Neuronal stem cell (in vitro differentiated cells): ENCODE measurements at regions not wholly inside any gene's neighbourhood (a gene's known extent, or its start where the extent isn't known, plus 50 kb on each side); places are given as distances from the start of the nearest gene placed in this dataset.

Experiments used
- DNase-seq: peaks from one replicate; pipeline ENCODE4 v3.0.0-alpha.2; 2013; ENCODE audit warnings: low spot score
- H2AFZ ChIP-seq: one replicate; pipeline ENCODE4 v1.6.1; 2013; ENCODE audit warnings: mild to moderate bottlenecking, low read length, inconsistent platforms
- H2AK5ac ChIP-seq: 2 replicates; pipeline ENCODE4 v1.6.1; 2013; ENCODE audit warnings: low read depth, mild to moderate bottlenecking, inconsistent platforms, low read length, moderate library complexity, mixed read lengths
- H2BK120ac ChIP-seq: 2 replicates; pipeline ENCODE4 v1.6.1; 2013; ENCODE audit warnings: low read depth, mild to moderate bottlenecking, inconsistent platforms, low read length, moderate library complexity, mixed read lengths
- H2BK12ac ChIP-seq: one replicate; pipeline ENCODE4 v1.6.1; 2013; ENCODE audit warnings: low read length, inconsistent platforms
- H2BK15ac ChIP-seq: 2 replicates; pipeline ENCODE4 v1.6.1; 2013; ENCODE audit warnings: mild to moderate bottlenecking, low read length, inconsistent platforms, mixed read lengths
- H2BK5ac ChIP-seq: one replicate; pipeline ENCODE4 v1.6.1; 2013; ENCODE audit warnings: inconsistent platforms, mild to moderate bottlenecking, low read length, moderate library complexity
- H3K14ac ChIP-seq: one replicate; pipeline ENCODE4 v1.6.1; 2013; ENCODE audit warnings: low read length, inconsistent platforms
- H3K18ac ChIP-seq: 2 replicates; pipeline ENCODE4 v1.6.1; 2013; ENCODE audit warnings: low read length, inconsistent platforms
- H3K23ac ChIP-seq: 2 replicates; pipeline ENCODE4 v1.6.1; 2013; ENCODE audit warnings: low read depth, mild to moderate bottlenecking, mixed read lengths, low read length, inconsistent platforms; ENCODE audit not compliant: poor library complexity
- H3K27ac ChIP-seq: replicated peaks from 3 replicates; pipeline ENCODE4 v1.5.1; 2013; ENCODE audit warnings: low read length, inconsistent platforms
- H3K27me3 ChIP-seq, 3 experiments: 2 replicates each; pipeline ENCODE4 v1.6.1; 2013; ENCODE audit warnings: low read length in 3 of 3, mild to moderate bottlenecking in 2 of 3, inconsistent platforms in 1 of 3, low read depth in 1 of 3, mixed read lengths in 1 of 3, moderate library complexity in 1 of 3; ENCODE audit not compliant: control insufficient read depth in 3 of 3, insufficient read depth in 3 of 3
- H3K36me3 ChIP-seq, 2 donors: replicated peaks in 1 of 2; 2 replicates each; pipeline ENCODE4 v1.6.1; 2013; ENCODE audit warnings: low read length in 2 of 2; ENCODE audit not compliant: control insufficient read depth in 2 of 2, insufficient read depth in 2 of 2
- H3K4ac ChIP-seq: 2 replicates; pipeline ENCODE4 v1.6.1; 2013; ENCODE audit warnings: inconsistent platforms, mild to moderate bottlenecking, low read length, moderate library complexity
- H3K4me1 ChIP-seq, 2 donors: 1 replicate in 1 of 2; 2 replicates in 1 of 2; pipeline ENCODE4 v1.6.1; 2013; ENCODE audit warnings: low read length in 2 of 2, low read depth in 1 of 2; ENCODE audit not compliant: control insufficient read depth in 2 of 2, insufficient read depth in 1 of 2
- H3K4me2 ChIP-seq: one replicate; pipeline ENCODE4 v1.6.1; 2013; ENCODE audit warnings: mild to moderate bottlenecking, low read length, inconsistent platforms; ENCODE audit not compliant: insufficient read depth, poor library complexity, severe bottlenecking
- H3K4me3 ChIP-seq, 2 donors: 2 replicates each; pipeline ENCODE4 v1.5.1; 2013; ENCODE audit warnings: low read length in 2 of 2, mild to moderate bottlenecking in 2 of 2, inconsistent platforms in 1 of 2, moderate library complexity in 1 of 2
- H3K79me1 ChIP-seq: one replicate; pipeline ENCODE4 v1.6.1; 2013; ENCODE audit warnings: low read depth, mild to moderate bottlenecking, inconsistent platforms, low read length, moderate library complexity
- H3K9ac ChIP-seq: one replicate; pipeline ENCODE4 v1.6.1; 2013; ENCODE audit warnings: mild to moderate bottlenecking, low read depth, low read length, inconsistent platforms; ENCODE audit not compliant: poor library complexity
- H3K9me3 ChIP-seq, 2 donors: replicated peaks in 1 of 2; 2 replicates each; pipeline versions ENCODE3 to v1.6.1; 2013; ENCODE audit warnings: low read length in 2 of 2, mild to moderate bottlenecking in 2 of 2, inconsistent platforms in 1 of 2, low read depth in 1 of 2, mixed read lengths in 1 of 2, moderate library complexity in 1 of 2; ENCODE audit not compliant: control insufficient read depth in 2 of 2, insufficient read depth in 1 of 2
- H4K8ac ChIP-seq: one replicate; pipeline ENCODE4 v1.6.1; 2013; ENCODE audit warnings: low read depth, mild to moderate bottlenecking, inconsistent platforms, low read length, moderate library complexity
- H4K91ac ChIP-seq: one replicate; pipeline ENCODE4 v1.6.1; 2013; ENCODE audit warnings: low read length, low read depth, mild to moderate bottlenecking, inconsistent platforms; ENCODE audit not compliant: poor library complexity
- WGBS, 2 donors: extraction: QIAGEN DNeasy Blood & Tissue Kit; methylation state at CpG; one replicate each; pipeline ENCODE4 v1.1.7; 2013; ENCODE audit warnings: missing lambda C conversion rate in 2 of 2, mixed read lengths in 1 of 2; ENCODE audit not compliant: insufficient read length in 2 of 2, insufficient replicate concordance in 1 of 2; ENCODE audit errors: extremely low coverage in 2 of 2; 5-methylcytosine and 5-hydroxymethylcytosine counted together

DNA sequence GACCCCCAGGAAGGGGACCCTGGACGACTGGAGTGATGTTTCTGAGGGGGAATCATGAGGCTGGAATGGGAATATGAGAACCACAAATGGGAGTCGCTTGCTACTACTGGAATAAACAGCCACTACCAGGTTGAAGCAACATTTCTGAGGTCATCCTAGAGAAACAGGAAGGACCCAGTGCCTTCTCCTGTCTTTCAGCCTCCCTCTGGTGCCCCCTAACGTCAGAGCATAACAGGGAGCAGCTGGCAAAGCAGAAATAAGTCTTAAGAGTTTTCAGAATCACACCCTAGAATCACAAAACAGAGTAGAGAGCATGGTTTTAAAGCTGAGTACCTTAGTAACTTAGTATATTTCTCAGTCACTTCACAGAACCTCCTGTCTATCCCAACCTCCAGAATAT is 347.8 kb upstream of the PITX2 start:
- DNase-seq = peak; percentile 39
- H4K8ac ChIP-seq = no peak overlapping the region
- no CpG with 5 or more reads among the region's 3 CpGs for WGBS, 2 donors
- H3K23ac ChIP-seq = no peak overlapping the region
- H3K36me3 ChIP-seq = no peaks in the 10 kb centered on the region
- no peaks in the 10 kb centered on the region for H3K79me1 ChIP-seq
- H3K9me3 ChIP-seq = no peaks in the 10 kb centered on the region
- no peak overlapping the region for H3K4me3 ChIP-seq
- no peak overlapping the region for H3K14ac ChIP-seq
- H3K4me2 ChIP-seq = no peak overlapping the region
- H3K27me3 ChIP-seq = no peaks in the 10 kb centered on the region
- no peaks in the 10 kb centered on the region for H3K4me1 ChIP-seq
- H4K91ac ChIP-seq = no peak overlapping the region
- H2AFZ ChIP-seq = no peak overlapping the region
- no peak overlapping the region for H2BK5ac ChIP-seq
- H2BK15ac ChIP-seq = no peak overlapping the region
- H2BK12ac ChIP-seq = no peak overlapping the region
- no peak overlapping the region for H3K4ac ChIP-seq
- H3K18ac ChIP-seq = no peak overlapping the region
- H2AK5ac ChIP-seq = no peak overlapping the region
- no peak overlapping the region for H3K27ac ChIP-seq
- no peak overlapping the region for H3K9ac ChIP-seq
- H2BK120ac ChIP-seq = no peak overlapping the region

GRCh38 chr4:110975338-110975737 is 352.5 kb upstream of the PITX2 start:
- H2BK5ac ChIP-seq = no peak overlapping the region

DNA sequence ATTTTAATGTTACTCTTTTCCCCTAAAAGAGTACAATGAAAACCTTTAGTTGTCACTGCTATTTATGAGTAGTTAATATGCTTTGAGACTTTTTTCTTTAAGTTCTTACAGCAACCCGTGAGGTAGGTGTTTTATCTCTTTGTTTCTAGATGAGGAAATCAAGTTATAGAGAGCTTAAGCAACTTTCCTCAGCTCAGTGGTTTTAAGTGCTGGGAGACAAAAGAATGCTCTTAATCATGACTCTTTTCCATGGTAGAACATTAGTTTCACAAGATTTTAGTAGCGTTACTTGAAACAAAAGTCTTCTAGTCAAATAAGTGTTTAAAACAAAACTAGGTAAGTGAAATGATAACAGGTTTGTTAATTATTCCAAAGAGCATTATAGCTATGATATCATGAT is 354.7 kb upstream of the PITX2 start:
- Histone ChIP-seq H3K9me3 (no peaks in the 10 kb centered on the region), H3K4me1 (no peaks in the 10 kb centered on the region), H3K27me3 (no peaks in the 10 kb centered on the region), H3K79me1 (no peaks in the 10 kb centered on the region), H3K9ac (no peak overlapping the region), H2BK12ac (no peak overlapping the region), H3K23ac (no peak overlapping the region), H3K4me3 (no peak overlapping the region), H4K91ac (no peak overlapping the region), H3K36me3 (no peaks in the 10 kb centered on the region), H2BK120ac (no peak overlapping the region), H2AFZ (no peak overlapping the region), H4K8ac (no peak overlapping the region), H2BK5ac (no peak overlapping the region), H2AK5ac (no peak overlapping the region), H2BK15ac (no peak overlapping the region), H3K27ac (no peak overlapping the region), H3K4ac (no peak overlapping the region), H3K4me2 (no peak overlapping the region), H3K14ac (no peak overlapping the region), H3K18ac (no peak overlapping the region)
- DNase-seq = no peak
- WGBS, 2 donors = no CpG with 5 or more reads among the region's 2 CpGs

More at GRCh38 chr4:110975338-110975737, 352.5 kb upstream of the PITX2 start:
- H4K91ac ChIP-seq = no peak overlapping the region
- H3K4ac ChIP-seq = no peak overlapping the region
- no peaks in the 10 kb centered on the region for H3K9me3 ChIP-seq
- WGBS, 2 donors = no CpG with 5 or more reads among the region's 6 CpGs
- H3K36me3 ChIP-seq = no peaks in the 10 kb centered on the region
- H3K4me1 ChIP-seq = no peaks in the 10 kb centered on the region
- H3K4me3 ChIP-seq = no peak overlapping the region
- no peak overlapping the region for H2AK5ac ChIP-seq
- no peak for DNase-seq
- H3K14ac ChIP-seq = no peak overlapping the region
- no peak overlapping the region for H2BK15ac ChIP-seq
- H3K9ac ChIP-seq = no peak overlapping the region
- no peak overlapping the region for H4K8ac ChIP-seq
- no peak overlapping the region for H2BK12ac ChIP-seq
- no peak overlapping the region for H3K27ac ChIP-seq
- H3K18ac ChIP-seq = no peak overlapping the region
- H3K79me1 ChIP-seq = no peaks in the 10 kb centered on the region
- no peak overlapping the region for H2AFZ ChIP-seq
- no peak overlapping the region for H3K23ac ChIP-seq
- no peak overlapping the region for H3K4me2 ChIP-seq
- no peak overlapping the region for H2BK120ac ChIP-seq
- no peaks in the 10 kb centered on the region for H3K27me3 ChIP-seq

GRCh38 chr4:110978761-110979160 is 355.9 kb upstream of the PITX2 start:
- WGBS, 2 donors = no CpG with 5 or more reads among the region's 2 CpGs
- no peaks in the 10 kb centered on the region for H3K36me3 ChIP-seq
- no peak overlapping the region for H2BK12ac ChIP-seq
- H2BK120ac ChIP-seq = no peak overlapping the region
- no peak for DNase-seq
- H2BK15ac ChIP-seq = no peak overlapping the region
- H4K8ac ChIP-seq = no peak overlapping the region
- no peak overlapping the region for H3K4me2 ChIP-seq
- no peak overlapping the region for H2BK5ac ChIP-seq
- no peak overlapping the region for H3K4ac ChIP-seq
- no peak overlapping the region for H3K18ac ChIP-seq
- H3K4me3 ChIP-seq = no peak overlapping the region
- no peaks in the 10 kb centered on the region for H3K4me1 ChIP-seq
- no peak overlapping the region for H3K27ac ChIP-seq
- H3K9ac ChIP-seq = no peak overlapping the region
- no peaks in the 10 kb centered on the region for H3K9me3 ChIP-seq
- no peak overlapping the region for H2AFZ ChIP-seq
- H3K27me3 ChIP-seq = no peaks in the 10 kb centered on the region
- H2AK5ac ChIP-seq = no peak overlapping the region
- no peak overlapping the region for H3K14ac ChIP-seq
- no peak overlapping the region for H3K23ac ChIP-seq
- H4K91ac ChIP-seq = no peak overlapping the region
- no peaks in the 10 kb centered on the region for H3K79me1 ChIP-seq
